Endothelial cell (in vitro differentiated cells): ENCODE measurements at regions not wholly inside any gene's neighbourhood (a gene's known extent, or its start where the extent isn't known, plus 50 kb on each side); places are given as distances from the start of the nearest gene placed in this dataset.
A peak's percentile ranks its signal among the peaks of the same experiment; 100 is the strongest.
"Not testable (repeated sequence)": the region's sequence is repeated elsewhere in the genome, so short reads cannot be mapped to it uniquely, and the experiment has no call there.

ENCODE experiments used
- DNase-seq: peaks from one replicate; pipeline ENCODE4 v3.0.0; 2021; ENCODE audit warnings: low spot score
- H3K27ac Mint-ChIP-seq: one replicate; pipeline ENCODE4 v1.8.0; 2021; ENCODE audit warnings: mixed read lengths, inconsistent platforms; ENCODE audit not compliant: unreplicated experiment
- H3K27me3 Mint-ChIP-seq: one replicate; pipeline ENCODE4 v1.8.0; 2021; ENCODE audit warnings: mild to moderate bottlenecking, moderate library complexity, mixed read lengths, inconsistent platforms; ENCODE audit not compliant: unreplicated experiment
- H3K36me3 Mint-ChIP-seq: one replicate; pipeline ENCODE4 v1.8.0; 2021; ENCODE audit warnings: mild to moderate bottlenecking, low read depth, mixed read lengths, inconsistent platforms; ENCODE audit not compliant: unreplicated experiment
- H3K4me1 Mint-ChIP-seq: one replicate; pipeline ENCODE4 v1.8.0; 2021; ENCODE audit warnings: mild to moderate bottlenecking, mixed read lengths, inconsistent platforms; ENCODE audit not compliant: unreplicated experiment
- H3K4me3 Mint-ChIP-seq: one replicate; pipeline ENCODE4 v1.8.0; 2021; ENCODE audit warnings: mild to moderate bottlenecking, mixed read lengths, inconsistent platforms; ENCODE audit not compliant: unreplicated experiment
- H3K9me3 Mint-ChIP-seq: one replicate; pipeline ENCODE4 v1.8.0; 2021; ENCODE audit warnings: mixed read lengths, inconsistent platforms; ENCODE audit not compliant: unreplicated experiment
- CTCF ChIP-seq: fragments of 200-600 bp; sonication (generic); IDR thresholded peaks from one replicate; pipeline ENCODE4 v1.5.0; 2021; ENCODE audit warnings: antibody characterized with exemption; ENCODE audit not compliant: unreplicated experiment

GRCh38 chr21:28579986-28580550, 412.6 kb downstream of the LTN1 start:
- DNase-seq = no peak
- Mint-ChIP-seq H3K4me1 (peaks cover 25% of the 10 kb centered on the region), H3K4me3 (peak overlapping the region; percentile 74), H3K27ac (peak overlapping the region; percentile 77), H3K27me3 (no peaks in the 10 kb centered on the region), H3K9me3 (no peaks in the 10 kb centered on the region), H3K36me3 (no peaks in the 10 kb centered on the region)
- no peak for TF ChIP-seq CTCF

GRCh38 chr21:28568692-28569091, 424.0 kb downstream of the LTN1 start:
- TF ChIP-seq CTCF = no peak
- no peak overlapping the region for H3K4me3 Mint-ChIP-seq
- no peaks in the 10 kb centered on the region for H3K4me1 Mint-ChIP-seq
- no peaks in the 10 kb centered on the region for H3K9me3 Mint-ChIP-seq
- H3K36me3 Mint-ChIP-seq = no peaks in the 10 kb centered on the region
- H3K27me3 Mint-ChIP-seq = no peaks in the 10 kb centered on the region
- no peak overlapping the region for H3K27ac Mint-ChIP-seq
- DNase-seq = no peak

GRCh38 chr21:28563933-28564332, 428.7 kb downstream of the LTN1 start:
- H3K27ac Mint-ChIP-seq, H3K4me1 Mint-ChIP-seq, H3K4me3 Mint-ChIP-seq, H3K9me3 Mint-ChIP-seq, DNase-seq, H3K27me3 Mint-ChIP-seq, H3K36me3 Mint-ChIP-seq: not testable (repeated sequence)

DNA sequence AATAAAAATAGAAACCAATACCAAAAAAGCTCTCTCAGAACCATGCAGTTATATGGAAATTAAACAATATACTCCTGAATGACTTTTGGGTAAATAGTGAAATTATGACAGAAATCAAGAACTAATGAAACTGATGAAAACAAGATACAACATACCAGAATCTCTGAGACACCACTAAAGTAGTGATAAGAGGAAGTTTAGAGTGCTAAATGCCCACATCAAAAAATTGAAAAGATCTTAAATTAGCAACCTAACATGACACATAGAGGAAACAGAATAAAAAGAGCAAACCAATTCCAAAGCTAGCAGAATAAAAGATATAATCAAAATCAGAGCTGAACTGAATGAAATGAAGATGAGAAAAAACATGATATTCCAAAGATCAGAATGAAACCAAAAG, 430.9 kb downstream of the LTN1 start:
- H3K27me3 Mint-ChIP-seq = no peaks in the 10 kb centered on the region
- H3K36me3 Mint-ChIP-seq = peaks cover 7% of the 10 kb centered on the region
- H3K4me1 Mint-ChIP-seq = peaks cover 11% of the 10 kb centered on the region
- no peak for TF ChIP-seq CTCF
- H3K27ac Mint-ChIP-seq = no peak overlapping the region
- peaks cover 5% of the 10 kb centered on the region for H3K9me3 Mint-ChIP-seq
- no peak overlapping the region for H3K4me3 Mint-ChIP-seq
- DNase-seq = no peak

- Mint-ChIP-seq H3K27ac (no peak overlapping the region), H3K4me1 (peaks cover 13% of the 10 kb centered on the region)
Observed at GRCh38 chr21:28554660-28555475, 437.8 kb downstream of the LTN1 start.

More at GRCh38 chr21:28554660-28555475, 437.8 kb downstream of the LTN1 start:
- no peaks in the 10 kb centered on the region for H3K9me3 Mint-ChIP-seq
- no peaks in the 10 kb centered on the region for H3K27me3 Mint-ChIP-seq
- no peak for TF ChIP-seq CTCF
- no peak overlapping the region for H3K4me3 Mint-ChIP-seq
- H3K36me3 Mint-ChIP-seq = no peaks in the 10 kb centered on the region
- DNase-seq = no peak
